ENCODE measurements at regions not wholly inside any gene's neighbourhood (a gene's known extent, or its start where the extent isn't known, plus 50 kb on each side); places are given as distances from the start of the nearest gene placed in this dataset.

- TF ChIP-seq, protein P1, sequence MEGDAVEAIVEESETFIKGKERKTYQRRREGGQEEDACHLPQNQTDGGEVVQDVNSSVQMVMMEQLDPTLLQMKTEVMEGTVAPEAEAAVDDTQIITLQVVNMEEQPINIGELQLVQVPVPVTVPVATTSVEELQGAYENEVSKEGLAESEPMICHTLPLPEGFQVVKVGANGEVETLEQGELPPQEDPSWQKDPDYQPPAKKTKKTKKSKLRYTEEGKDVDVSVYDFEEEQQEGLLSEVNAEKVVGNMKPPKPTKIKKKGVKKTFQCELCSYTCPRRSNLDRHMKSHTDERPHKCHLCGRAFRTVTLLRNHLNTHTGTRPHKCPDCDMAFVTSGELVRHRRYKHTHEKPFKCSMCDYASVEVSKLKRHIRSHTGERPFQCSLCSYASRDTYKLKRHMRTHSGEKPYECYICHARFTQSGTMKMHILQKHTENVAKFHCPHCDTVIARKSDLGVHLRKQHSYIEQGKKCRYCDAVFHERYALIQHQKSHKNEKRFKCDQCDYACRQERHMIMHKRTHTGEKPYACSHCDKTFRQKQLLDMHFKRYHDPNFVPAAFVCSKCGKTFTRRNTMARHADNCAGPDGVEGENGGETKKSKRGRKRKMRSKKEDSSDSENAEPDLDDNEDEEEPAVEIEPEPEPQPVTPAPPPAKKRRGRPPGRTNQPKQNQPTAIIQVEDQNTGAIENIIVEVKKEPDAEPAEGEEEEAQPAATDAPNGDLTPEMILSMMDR (IDR thresholded peaks at IDR 0.05): no peak
- TF ChIP-seq POLR2A (IDR thresholded peaks at IDR 0.05): no peak
These were observed 165.7 kb upstream of the CDH8 start for GRCh38 chr16:62201911-62202310.

Data from uterus (tissue), 2 donors.